HG02973 (cell line): ENCODE measurements at regions not wholly inside any gene's neighbourhood (a gene's known extent, or its start where the extent isn't known, plus 50 kb on each side); places are given as distances from the start of the nearest gene placed in this dataset.
"Not testable (repeated sequence)": the region's sequence is repeated elsewhere in the genome, so short reads cannot be mapped to it uniquely, and the experiment has no call there.

Experiments used
- ATAC-seq: cut with Tn5 transposase; IDR thresholded peaks from one replicate; pipeline ENCODE4 v1.9.1; 2021; ENCODE audit warnings: moderate library complexity; ENCODE audit not compliant: unreplicated experiment

DNA sequence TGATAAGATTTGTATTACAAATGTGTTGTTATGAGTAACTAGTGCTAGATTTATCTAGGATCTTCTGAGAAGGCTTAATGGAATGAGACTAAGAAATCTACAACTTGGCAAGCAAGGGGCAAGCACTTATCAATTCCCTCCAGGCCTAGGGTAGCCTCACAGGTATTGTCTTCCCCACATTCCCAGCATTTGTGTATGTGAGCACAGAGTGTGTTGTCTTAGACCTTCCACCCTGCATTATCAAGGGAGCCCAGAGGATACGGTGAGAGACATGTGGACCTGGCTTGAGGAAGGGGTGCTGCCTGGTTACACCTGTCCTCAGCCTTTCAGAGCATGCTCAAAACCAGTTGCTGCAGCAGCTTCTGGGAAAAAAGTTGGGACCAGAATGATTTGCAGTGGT is 327.2 kb downstream of the MRPL39 start:
- no peak for ATAC-seq

GRCh38 chr21:25273959-25274358 is 333.3 kb downstream of the MRPL39 start:
- no peak for ATAC-seq

DNA sequence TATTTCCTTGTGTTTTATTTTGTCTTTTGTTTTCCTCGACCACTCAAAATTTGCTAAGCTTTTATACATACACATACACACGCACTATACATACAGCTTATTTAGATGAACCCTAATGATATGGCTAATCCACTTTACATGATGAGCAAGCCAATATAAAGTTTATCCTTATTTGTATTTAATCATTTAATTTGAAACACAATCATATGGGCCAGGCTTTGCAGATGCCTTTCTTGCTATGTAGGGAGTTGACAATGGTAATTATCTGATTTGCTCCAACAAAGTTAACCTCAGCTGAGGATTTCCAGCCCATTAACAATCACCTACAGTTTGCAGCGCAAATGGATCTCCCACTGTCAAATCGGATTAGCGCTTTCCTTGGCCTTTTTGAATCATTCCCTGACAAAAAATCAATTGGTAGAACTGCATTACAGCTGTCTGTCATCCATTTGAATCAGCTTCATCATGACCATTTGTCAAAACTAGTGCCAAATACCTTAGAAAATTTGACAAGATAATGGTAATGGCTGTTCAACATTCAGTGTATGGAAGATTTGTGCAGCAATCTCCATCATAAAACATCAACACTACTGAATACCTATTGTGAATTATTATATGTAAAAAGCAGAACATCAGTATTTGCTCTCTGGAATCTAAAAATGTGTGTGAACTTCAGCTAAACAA is 352.6 kb downstream of the MRPL39 start:
- no peak for ATAC-seq

GRCh38 chr21:25246546-25246945 is 360.7 kb downstream of the MRPL39 start:
- ATAC-seq: no peak

- ATAC-seq: no peak
These were observed 362.5 kb downstream of the MRPL39 start for GRCh38 chr21:25244735-25245134.

DNA sequence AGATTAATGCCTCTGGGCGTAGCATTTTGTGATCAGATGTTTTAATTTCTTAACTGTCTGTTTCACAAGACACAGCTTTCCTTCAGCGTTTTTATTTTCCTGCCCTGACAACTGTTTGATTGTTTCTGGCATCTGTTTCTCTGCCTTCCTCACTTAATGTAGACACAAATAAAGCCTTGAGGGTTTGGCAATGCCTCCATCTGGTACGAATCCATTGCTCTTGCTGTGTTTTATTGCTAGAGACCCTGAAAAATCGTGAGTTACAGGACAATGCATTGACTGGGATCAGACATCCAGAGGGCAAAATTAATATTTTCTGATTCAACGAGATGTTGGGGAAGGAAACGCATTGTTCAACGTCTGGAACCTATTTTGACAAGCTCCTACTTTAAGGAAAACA is 363.5 kb downstream of the MRPL39 start:
- no peak for ATAC-seq

GRCh38 chr21:25240974-25241373 is 366.3 kb downstream of the MRPL39 start:
- no peak for ATAC-seq

- ATAC-seq: peak; percentile 67
These were observed 372.2 kb downstream of the MRPL39 start for GRCh38 chr21:25234857-25235801.

GRCh38 chr21:25220954-25221353 is 386.3 kb downstream of the MRPL39 start:
- ATAC-seq: no peak

DNA sequence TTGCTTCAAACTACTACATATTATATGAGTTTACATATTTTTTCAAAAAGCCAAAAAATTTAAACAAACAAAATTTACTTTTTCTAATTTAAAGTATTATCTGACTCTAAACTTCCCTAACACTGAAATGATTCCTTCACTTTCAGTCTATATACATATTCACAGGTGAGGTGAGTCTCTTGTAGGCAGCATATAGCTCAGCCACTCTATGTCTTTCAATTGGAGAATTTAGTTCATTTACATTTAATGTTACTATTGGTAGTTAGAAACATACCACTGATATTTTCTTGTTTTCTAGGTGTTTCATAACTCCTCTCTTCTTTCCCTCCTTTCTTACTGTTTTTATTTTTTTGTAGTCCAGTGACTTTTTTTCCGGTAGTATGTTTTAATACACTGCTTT is 387.1 kb downstream of the MRPL39 start:
- ATAC-seq: no peak

DNA sequence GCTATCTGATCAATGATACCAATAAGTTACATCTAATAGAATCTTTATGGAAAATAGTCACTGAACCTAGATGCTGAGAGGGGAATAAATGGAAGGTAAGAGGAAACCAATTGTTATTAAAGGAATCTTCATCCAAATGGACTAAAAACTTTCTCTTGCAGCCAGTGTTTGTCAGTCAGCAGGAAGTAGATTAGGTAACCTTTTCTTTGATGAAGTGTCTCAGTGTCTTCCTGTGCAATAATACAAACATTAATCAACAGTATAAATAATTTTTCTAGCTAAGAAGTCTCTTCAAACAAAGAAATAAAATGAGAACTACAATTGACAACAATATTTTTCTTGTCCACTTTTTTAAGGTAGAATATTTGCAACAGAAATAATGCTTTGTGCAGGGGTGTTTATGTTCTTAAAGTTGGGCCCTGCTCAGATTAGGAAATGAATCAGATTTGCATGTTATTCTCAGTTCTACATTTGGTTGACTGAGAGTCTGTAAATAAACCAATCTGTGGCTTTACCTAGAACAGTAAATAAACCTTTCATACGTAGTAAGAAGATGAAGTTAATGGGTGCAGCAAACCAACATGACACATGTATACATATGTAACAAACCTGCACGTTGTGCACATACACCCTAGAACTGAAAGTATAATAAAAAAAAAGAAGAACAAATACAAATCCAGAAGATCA is 391.4 kb downstream of the MRPL39 start:
- ATAC-seq: peak; percentile 95

GRCh38 chr21:25214676-25215075 is 392.6 kb downstream of the MRPL39 start:
- no peak for ATAC-seq

DNA sequence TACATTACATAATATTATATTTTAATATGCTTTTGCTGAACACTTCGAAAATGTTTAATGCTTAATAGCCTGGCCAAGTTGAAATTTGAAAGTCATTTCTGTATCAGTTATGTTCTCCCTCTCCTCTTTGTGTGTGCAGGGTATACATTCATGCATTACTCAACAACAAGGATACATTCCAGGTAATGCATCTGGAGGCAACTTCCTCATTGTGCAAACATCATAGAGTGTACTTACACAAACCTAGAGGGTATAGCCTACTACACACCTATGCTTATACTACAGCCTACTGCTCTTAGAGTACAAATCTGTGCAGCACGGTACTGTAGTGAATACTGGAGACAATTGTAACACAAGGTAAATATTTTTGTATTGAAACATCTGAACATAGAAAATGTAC is 407.3 kb downstream of the MRPL39 start:
- ATAC-seq: no peak

DNA sequence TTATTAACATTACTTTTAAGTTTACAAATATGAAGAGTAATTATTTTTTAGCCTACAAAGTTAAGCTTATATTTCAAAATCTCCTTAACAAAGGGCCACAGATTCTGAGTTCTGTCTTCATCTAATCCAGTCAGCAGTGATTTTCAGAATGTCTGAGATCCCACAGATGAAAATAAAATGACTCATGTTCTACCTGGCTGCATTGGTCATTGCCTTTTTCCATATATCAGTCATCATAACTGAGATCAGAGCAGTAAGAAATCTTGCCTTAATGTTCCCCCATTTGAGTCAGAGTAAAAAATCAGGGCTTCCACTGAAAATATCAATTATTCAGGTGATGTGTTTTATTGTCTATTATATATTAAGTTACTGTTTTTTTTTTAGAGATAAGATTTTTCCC is 416.1 kb downstream of the MRPL39 start:
- peak; percentile 52 for ATAC-seq

DNA sequence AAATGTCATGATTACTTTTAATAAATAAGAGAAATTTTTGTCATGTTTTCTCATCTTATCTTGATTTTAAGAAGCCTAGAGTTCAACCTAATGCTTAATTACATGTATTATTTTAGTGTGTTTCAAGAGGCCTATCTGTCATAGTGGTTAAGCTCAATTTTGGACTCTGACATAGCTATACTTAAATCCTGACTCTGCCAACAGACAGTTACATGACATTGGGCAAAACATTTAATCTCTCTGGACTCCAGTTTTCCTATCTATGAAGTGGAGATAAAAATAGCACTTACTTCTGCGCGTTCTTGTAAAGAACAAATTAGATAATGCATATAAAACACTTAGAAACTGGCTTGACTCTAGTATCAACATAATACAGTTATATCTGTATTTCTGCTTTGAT is 417.8 kb downstream of the MRPL39 start:
- ATAC-seq: no peak

DNA sequence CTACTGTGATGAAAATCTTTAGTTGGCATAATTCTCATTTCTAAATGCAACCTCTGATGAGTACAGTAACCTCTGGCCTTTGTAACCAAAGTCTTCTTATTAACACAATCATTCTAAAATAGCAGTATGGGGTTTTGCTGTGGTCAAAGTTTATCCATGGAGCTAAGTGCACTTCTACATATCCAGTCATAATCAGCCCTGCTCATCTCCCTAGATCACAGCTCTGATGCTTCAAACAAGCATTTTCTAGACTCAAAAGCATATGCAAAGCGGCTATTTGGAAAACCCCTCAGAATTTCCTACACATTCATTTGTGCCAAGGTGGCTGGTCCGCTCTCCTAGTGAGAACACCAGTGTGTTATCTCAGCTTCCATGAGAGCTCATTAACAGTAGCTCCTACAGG is 418.6 kb downstream of the MRPL39 start:
- peak; percentile 83 for ATAC-seq

DNA sequence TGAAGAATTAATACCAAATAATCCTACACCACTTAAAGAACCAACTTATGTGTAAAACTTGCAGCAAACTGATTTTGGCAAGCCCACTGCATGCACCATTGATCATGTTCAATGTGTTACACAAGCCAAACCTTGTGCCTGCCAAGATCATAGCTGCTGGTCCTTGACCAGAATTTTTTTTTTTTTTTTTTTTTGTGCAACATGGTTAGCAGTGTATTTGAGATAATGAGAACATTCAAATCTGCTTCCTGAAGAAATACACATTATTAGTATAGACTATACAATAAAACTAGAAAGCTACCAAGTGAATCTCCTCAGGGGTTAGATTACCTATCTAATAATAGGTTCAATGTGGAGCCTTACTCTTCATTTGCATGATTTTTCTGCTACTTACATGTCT is 421.0 kb downstream of the MRPL39 start:
- ATAC-seq: no peak

GRCh38 chr21:25183577-25183976 is 423.7 kb downstream of the MRPL39 start:
- no peak for ATAC-seq

GRCh38 chr21:25181690-25182089 is 425.6 kb downstream of the MRPL39 start:
- ATAC-seq: not testable (repeated sequence)

- ATAC-seq: no peak
These were observed 428.2 kb downstream of the MRPL39 start for GRCh38 chr21:25179116-25179515.

- ATAC-seq: peak; percentile 84
These were observed 430.5 kb downstream of the MRPL39 start for GRCh38 chr21:25176637-25177412.
